ENCODE measurements at regions not wholly inside any gene's neighbourhood (a gene's known extent, or its start where the extent isn't known, plus 50 kb on each side); places are given as distances from the start of the nearest gene placed in this dataset.
"Not testable (repeated sequence)": the region's sequence is repeated elsewhere in the genome, so short reads cannot be mapped to it uniquely, and the experiment has no call there.

DNA sequence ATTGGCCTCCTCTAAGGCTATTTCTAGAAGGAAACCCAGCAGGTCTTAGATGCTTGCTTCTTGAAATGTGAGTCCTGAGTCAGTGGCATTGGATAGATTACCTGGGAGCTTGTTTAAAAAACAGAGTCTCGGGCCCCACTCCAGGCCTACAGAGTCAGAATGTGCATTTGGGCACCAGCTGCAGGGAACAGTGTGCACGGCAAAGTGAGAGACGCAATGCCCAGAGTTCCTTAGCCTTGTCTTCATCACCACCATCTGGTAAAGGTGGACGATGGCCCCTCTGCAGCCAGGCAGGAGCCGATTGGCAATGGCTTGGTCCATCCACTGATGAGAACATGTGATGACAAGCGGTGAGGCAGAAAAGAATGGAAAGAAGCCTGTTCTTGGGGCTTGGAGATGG lies 102.1 kb upstream of the TSC22D1 start:
- no peak overlapping the region for H3K27ac ChIP-seq
- TF ChIP-seq, protein P1, sequence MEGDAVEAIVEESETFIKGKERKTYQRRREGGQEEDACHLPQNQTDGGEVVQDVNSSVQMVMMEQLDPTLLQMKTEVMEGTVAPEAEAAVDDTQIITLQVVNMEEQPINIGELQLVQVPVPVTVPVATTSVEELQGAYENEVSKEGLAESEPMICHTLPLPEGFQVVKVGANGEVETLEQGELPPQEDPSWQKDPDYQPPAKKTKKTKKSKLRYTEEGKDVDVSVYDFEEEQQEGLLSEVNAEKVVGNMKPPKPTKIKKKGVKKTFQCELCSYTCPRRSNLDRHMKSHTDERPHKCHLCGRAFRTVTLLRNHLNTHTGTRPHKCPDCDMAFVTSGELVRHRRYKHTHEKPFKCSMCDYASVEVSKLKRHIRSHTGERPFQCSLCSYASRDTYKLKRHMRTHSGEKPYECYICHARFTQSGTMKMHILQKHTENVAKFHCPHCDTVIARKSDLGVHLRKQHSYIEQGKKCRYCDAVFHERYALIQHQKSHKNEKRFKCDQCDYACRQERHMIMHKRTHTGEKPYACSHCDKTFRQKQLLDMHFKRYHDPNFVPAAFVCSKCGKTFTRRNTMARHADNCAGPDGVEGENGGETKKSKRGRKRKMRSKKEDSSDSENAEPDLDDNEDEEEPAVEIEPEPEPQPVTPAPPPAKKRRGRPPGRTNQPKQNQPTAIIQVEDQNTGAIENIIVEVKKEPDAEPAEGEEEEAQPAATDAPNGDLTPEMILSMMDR (conservative IDR thresholded peaks at IDR 0.05) = no peak
- no peak for TF ChIP-seq ZFX (IDR thresholded peaks at IDR 0.05)

DNA sequence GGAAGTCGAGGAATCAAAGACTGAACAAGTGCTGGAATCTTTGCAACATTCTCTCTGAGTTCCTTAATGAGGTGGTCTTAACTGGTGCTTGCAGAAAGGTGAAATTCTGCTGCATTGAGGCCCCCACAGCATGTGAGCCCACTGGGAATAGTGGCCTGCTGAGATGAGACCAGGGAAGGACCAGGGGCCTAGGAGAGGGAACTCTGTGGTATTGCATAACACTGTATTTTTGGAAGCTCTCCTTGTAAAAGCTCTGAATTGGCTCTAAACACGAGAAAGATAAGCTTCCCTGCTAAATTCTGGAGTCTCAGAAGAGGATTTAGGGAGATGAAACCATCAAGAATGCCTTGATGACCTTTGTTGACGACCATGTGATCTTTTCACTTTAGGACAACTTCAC lies 100.4 kb upstream of the TSC22D1 start:
- TF ChIP-seq, protein P1 (conservative IDR thresholded peaks at IDR 0.05) = no peak
- TF ChIP-seq ZFX (IDR thresholded peaks at IDR 0.05) = no peak
- H3K27ac ChIP-seq = no peak overlapping the region

DNA sequence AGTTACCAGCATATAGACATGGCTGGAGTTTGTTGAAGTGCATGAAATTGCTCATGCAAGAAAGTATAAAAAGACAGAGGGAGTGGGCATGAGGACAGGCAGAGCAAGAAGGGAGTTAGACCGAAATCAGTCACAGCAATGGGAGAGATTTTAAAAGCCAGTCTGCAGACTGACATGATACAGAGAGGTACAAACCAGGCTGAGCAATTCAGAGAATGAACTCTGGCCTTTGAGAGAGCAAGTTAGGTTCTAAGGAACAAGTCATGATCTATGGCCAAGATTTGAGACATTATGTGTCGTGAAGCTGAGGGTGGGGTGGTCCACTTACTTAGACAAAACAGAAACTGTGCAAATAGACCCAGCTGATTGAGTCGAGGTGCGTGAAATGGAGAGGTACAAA lies 93.4 kb upstream of the TSC22D1 start:
- no peak overlapping the region for H3K27ac ChIP-seq
- TF ChIP-seq ZFX (IDR thresholded peaks at IDR 0.05) = no peak
- TF ChIP-seq, protein P1 (conservative IDR thresholded peaks at IDR 0.05) = no peak

DNA sequence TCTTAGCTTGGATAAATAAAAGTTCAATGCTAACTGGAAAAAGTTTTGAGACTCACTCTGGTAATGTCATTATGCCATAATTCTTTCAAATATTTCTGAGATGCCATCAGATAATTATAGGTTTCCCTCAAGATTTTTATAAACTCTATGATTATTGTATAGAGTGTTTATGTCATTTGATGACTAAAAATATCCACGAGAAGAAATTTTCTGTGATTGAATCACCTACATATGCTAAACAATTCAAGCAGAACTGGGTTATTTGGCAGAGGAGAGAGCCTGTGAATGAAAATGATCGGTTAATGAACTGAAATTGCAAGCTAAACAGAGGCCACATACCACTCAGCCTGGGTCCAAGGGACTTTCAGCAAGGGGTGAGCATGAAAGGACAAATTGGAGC lies 92.6 kb upstream of the TSC22D1 start:
- TF ChIP-seq ZFX (IDR thresholded peaks at IDR 0.05) = no peak
- TF ChIP-seq, protein P1 (conservative IDR thresholded peaks at IDR 0.05) = no peak
- H3K27ac ChIP-seq = no peak overlapping the region

DNA sequence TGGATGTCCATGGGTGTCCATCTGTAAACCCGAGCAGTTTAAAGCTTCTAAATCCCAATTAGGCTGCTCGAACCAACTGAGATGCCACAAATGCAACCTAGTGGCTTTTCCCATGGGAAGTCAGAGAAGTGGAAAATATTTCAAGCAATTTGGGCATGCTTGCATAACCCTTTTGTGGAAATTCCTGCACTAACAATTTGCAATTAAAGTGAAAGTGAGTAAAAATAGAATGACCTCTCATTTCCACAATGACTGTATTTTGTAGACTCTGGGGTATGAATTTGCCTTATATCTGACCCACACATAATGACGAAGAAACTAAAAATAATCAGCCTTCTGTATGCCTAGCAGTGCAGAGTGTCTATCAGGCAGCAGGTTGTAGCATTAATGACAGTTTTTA lies 91.8 kb upstream of the TSC22D1 start:
- TF ChIP-seq ZFX (IDR thresholded peaks at IDR 0.05) = no peak
- TF ChIP-seq, protein P1 (conservative IDR thresholded peaks at IDR 0.05) = no peak
- no peak overlapping the region for H3K27ac ChIP-seq

DNA sequence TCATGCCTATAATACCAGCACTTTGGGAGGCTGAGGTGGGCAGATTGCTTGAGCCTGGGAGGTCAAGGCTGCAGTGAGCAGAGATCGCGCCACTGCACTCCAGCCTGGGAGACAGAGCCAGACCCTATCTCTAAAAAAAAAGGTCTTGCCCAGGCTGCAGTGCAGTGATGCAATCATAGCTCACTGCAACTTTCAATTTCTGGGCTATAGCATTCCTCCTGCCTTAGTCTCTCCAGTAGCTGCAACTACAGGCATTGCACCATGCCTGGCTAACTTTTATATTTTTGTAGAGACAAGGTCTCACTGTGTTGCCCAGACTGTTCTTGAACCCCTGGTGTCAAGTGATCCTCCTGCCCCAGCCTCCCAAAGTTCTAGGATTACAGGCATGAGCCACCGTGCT lies 90.4 kb upstream of the TSC22D1 start:
- H3K27ac ChIP-seq = not testable (repeated sequence)

DNA sequence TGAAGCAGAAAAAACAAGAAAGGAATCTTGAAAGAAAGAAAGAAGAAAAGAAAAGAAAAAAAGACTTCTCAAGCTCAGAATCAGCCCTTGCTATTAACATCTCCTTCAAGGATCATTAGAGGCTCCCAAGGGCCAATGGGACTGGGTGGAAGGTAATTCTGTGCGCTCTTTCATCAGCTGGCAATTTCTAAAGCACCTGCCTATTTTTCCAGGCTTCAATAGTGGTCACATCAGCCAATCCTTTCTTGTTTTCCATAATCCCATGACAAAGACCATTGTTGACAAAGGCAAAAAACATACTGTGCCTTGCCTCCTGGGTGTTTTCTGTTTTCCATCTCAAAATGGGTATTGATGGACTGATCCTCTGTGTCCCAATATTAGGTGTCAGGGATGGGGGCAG lies 88.2 kb upstream of the TSC22D1 start:
- TF ChIP-seq ZFX (IDR thresholded peaks at IDR 0.05) = no peak
- TF ChIP-seq, protein P1 (conservative IDR thresholded peaks at IDR 0.05) = no peak
- H3K27ac ChIP-seq = no peak overlapping the region

DNA sequence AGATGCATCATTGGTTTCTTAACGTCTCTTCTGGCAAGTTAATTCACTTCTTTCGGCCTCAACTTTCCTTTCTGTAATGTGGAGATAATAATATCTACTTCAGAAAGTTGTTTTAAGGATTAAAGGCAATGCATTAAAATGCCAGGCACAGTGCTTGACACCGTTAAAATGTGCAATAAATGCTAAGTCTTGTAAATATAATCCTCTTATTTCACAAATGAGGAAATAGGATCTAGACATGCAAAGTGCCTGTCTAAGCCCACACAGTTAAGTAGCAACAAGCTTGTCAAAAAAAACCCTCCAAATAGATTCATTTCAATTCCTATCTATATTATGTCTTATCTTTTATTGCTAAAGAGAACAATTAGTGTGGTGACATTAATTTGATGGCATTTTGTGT lies 86.4 kb upstream of the TSC22D1 start:
- TF ChIP-seq, protein P1 (conservative IDR thresholded peaks at IDR 0.05) = no peak
- no peak for TF ChIP-seq ZFX (IDR thresholded peaks at IDR 0.05)

More for the DNA sequence above, 86.4 kb upstream of the TSC22D1 start:
- no peak overlapping the region for H3K27ac ChIP-seq
